ENCODE measurements at regions not wholly inside any gene's neighbourhood (a gene's known extent, or its start where the extent isn't known, plus 50 kb on each side); places are given as distances from the start of the nearest gene placed in this dataset.
"Not testable (repeated sequence)": the region's sequence is repeated elsewhere in the genome, so short reads cannot be mapped to it uniquely, and the experiment has no call there.

DNA sequence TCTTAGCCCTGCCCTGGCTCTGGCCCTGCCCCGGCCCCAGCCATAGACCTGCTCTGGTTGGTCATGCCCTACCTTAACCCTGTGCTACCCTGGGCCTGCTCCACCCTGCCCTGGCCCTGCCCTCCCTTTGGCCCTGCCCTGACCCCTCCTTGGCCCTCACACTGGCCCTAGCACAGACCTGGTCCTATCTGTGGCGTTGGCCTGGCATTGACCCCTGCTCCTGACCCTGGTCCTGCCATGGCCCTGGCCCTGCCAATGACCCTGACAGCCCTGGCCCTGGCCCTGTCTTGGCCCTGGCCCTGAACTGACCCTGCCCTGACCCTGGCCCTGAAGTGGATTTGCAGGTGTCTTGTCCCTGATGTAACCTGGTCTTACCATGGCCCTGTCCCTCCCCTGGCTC is 63.3 kb downstream of the CCT8L2 start:
- TF ChIP-seq, protein P1, sequence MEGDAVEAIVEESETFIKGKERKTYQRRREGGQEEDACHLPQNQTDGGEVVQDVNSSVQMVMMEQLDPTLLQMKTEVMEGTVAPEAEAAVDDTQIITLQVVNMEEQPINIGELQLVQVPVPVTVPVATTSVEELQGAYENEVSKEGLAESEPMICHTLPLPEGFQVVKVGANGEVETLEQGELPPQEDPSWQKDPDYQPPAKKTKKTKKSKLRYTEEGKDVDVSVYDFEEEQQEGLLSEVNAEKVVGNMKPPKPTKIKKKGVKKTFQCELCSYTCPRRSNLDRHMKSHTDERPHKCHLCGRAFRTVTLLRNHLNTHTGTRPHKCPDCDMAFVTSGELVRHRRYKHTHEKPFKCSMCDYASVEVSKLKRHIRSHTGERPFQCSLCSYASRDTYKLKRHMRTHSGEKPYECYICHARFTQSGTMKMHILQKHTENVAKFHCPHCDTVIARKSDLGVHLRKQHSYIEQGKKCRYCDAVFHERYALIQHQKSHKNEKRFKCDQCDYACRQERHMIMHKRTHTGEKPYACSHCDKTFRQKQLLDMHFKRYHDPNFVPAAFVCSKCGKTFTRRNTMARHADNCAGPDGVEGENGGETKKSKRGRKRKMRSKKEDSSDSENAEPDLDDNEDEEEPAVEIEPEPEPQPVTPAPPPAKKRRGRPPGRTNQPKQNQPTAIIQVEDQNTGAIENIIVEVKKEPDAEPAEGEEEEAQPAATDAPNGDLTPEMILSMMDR (IDR thresholded peaks at IDR 0.05), result not testable (repeated sequence)
- TF ChIP-seq POLR2A (IDR thresholded peaks at IDR 0.05), result not testable (repeated sequence)

Measured in heart left ventricle (tissue), 13 donors.